Sigmoid colon (tissue), 4 donors: ENCODE measurements at regions not wholly inside any gene's neighbourhood (a gene's known extent, or its start where the extent isn't known, plus 50 kb on each side); places are given as distances from the start of the nearest gene placed in this dataset.

ENCODE experiments used
- EP300 ChIP-seq, 4 donors: sonication (generic); formaldehyde crosslinking; IDR thresholded peaks; one replicate each; pipeline ENCODE4 v1.6.1; 2017; ENCODE audit warnings: antibody characterized with exemption in 4 of 4
- POLR2A ChIP-seq, 2 donors: fragments of 450-650 bp; IDR thresholded peaks; one replicate each; pipeline ENCODE4 v1.6.1; 2016; ENCODE audit warnings: antibody characterized with exemption in 2 of 2, mild to moderate bottlenecking in 2 of 2, moderate library complexity in 2 of 2
- POLR2AphosphoS5 ChIP-seq, 4 donors: sonication (generic); formaldehyde crosslinking; IDR thresholded peaks; one replicate each; pipeline ENCODE4 v1.6.1; 2017; ENCODE audit warnings: antibody characterized with exemption in 4 of 4
- TF ChIP-seq, protein P1 (sequence below), 4 experiments: fragments of 450-650 bp in 3 of 4; fragments of 200-600 bp in 1 of 4; IDR thresholded peaks; one replicate each; pipeline ENCODE4 v1.5.1; 2016 to 2019; ENCODE audit warnings: antibody characterized with exemption in 4 of 4, mild to moderate bottlenecking in 3 of 4, moderate library complexity in 2 of 4

DNA sequence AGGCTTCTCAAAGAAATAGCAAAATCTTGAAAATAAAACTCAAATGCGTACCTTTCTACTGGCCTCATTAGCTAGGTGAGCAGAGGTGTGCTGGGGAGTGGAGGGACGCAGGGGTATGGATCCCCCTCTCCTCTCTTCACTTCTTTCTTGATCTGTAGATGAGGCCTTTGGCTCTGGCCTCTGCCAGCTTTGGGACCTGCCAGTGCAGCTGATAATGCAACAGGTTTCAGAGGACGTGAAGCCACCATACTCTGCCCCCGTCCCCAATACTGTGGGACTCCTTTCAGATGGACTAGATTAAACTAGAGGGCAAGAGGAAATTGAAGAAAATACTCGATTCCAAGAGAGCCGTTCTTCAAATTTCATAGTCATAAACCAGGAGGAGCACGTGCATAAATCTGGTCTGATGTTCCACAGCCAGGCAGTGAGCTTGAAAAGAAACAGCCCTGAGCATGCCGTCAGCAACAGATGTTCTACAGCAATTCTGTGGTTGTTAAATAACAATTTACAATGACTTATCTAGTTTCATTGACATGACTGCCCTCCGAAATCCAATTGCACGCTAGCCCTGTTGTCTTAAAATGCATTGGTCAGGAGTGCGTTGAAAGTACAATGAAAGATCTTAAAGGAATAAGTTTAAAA is 245.3 kb upstream of the FOXQ1 start:
- TF ChIP-seq, protein P1, sequence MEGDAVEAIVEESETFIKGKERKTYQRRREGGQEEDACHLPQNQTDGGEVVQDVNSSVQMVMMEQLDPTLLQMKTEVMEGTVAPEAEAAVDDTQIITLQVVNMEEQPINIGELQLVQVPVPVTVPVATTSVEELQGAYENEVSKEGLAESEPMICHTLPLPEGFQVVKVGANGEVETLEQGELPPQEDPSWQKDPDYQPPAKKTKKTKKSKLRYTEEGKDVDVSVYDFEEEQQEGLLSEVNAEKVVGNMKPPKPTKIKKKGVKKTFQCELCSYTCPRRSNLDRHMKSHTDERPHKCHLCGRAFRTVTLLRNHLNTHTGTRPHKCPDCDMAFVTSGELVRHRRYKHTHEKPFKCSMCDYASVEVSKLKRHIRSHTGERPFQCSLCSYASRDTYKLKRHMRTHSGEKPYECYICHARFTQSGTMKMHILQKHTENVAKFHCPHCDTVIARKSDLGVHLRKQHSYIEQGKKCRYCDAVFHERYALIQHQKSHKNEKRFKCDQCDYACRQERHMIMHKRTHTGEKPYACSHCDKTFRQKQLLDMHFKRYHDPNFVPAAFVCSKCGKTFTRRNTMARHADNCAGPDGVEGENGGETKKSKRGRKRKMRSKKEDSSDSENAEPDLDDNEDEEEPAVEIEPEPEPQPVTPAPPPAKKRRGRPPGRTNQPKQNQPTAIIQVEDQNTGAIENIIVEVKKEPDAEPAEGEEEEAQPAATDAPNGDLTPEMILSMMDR (IDR thresholded peaks at IDR 0.05) = no peak
- TF ChIP-seq POLR2A (IDR thresholded peaks at IDR 0.05) (no peak), EP300 (IDR thresholded peaks at IDR 0.05) (no peak), POLR2AphosphoS5 (IDR thresholded peaks at IDR 0.05) (peak in 2 of 4 donors; percentile 39 to 41)
